GM19043 (cell line): ENCODE measurements at regions not wholly inside any gene's neighbourhood (a gene's known extent, or its start where the extent isn't known, plus 50 kb on each side); places are given as distances from the start of the nearest gene placed in this dataset.
"Not testable (repeated sequence)": the region's sequence is repeated elsewhere in the genome, so short reads cannot be mapped to it uniquely, and the experiment has no call there.

Experiments used
- ATAC-seq: cut with Tn5 transposase; IDR thresholded peaks from one replicate; pipeline ENCODE4 v1.9.1; 2021; ENCODE audit warnings: low read depth; ENCODE audit not compliant: unreplicated experiment

- no peak for ATAC-seq
Measured at GRCh38 chr9:106038266-106039001, 344.1 kb downstream of the TMEM38B start.

- no peak for ATAC-seq
Measured at GRCh38 chr9:106039151-106039935, 345.0 kb downstream of the TMEM38B start.

- not testable (repeated sequence) for ATAC-seq
Measured at GRCh38 chr9:106041920-106042319, 347.6 kb downstream of the TMEM38B start.

- no peak for ATAC-seq
Measured at GRCh38 chr9:106051545-106051944, 357.2 kb downstream of the TMEM38B start.

GRCh38 chr9:106052166-106052565, 357.8 kb downstream of the TMEM38B start:
- no peak for ATAC-seq

- no peak for ATAC-seq
Measured at GRCh38 chr9:106052735-106053134, 358.4 kb downstream of the TMEM38B start.

- ATAC-seq, result no peak
Measured at GRCh38 chr9:106056328-106056727, 362.0 kb downstream of the TMEM38B start.

GRCh38 chr9:106058460-106058859, 364.1 kb downstream of the TMEM38B start:
- ATAC-seq, result no peak

GRCh38 chr9:106059886-106060285, 365.5 kb downstream of the TMEM38B start:
- no peak for ATAC-seq

- no peak for ATAC-seq
Measured at GRCh38 chr9:106060885-106061284, 366.5 kb downstream of the TMEM38B start.

GRCh38 chr9:106062250-106062649, 367.9 kb downstream of the TMEM38B start:
- no peak for ATAC-seq

- ATAC-seq, result no peak
Measured at GRCh38 chr9:106065136-106065535, 370.8 kb downstream of the TMEM38B start.

- ATAC-seq, result no peak
Measured at GRCh38 chr9:106065579-106066214, 371.4 kb downstream of the TMEM38B start.

GRCh38 chr9:106066940-106067524, 372.7 kb downstream of the TMEM38B start:
- no peak for ATAC-seq

- no peak for ATAC-seq
Measured at GRCh38 chr9:106069241-106069640, 374.9 kb downstream of the TMEM38B start.

- ATAC-seq, result no peak
Measured at GRCh38 chr9:106072421-106072820, 378.1 kb downstream of the TMEM38B start.

GRCh38 chr9:106074006-106074405, 379.7 kb downstream of the TMEM38B start:
- ATAC-seq, result no peak

- ATAC-seq, result no peak
Measured at GRCh38 chr9:106075236-106075959, 381.1 kb downstream of the TMEM38B start.

GRCh38 chr9:106075960-106076327, 381.6 kb downstream of the TMEM38B start:
- no peak for ATAC-seq

GRCh38 chr9:106076711-106077110, 382.4 kb downstream of the TMEM38B start:
- ATAC-seq, result no peak
